Tibial artery (tissue), 4 donors: ENCODE measurements at regions not wholly inside any gene's neighbourhood (a gene's known extent, or its start where the extent isn't known, plus 50 kb on each side); places are given as distances from the start of the nearest gene placed in this dataset.
"Not testable (repeated sequence)": the region's sequence is repeated elsewhere in the genome, so short reads cannot be mapped to it uniquely, and the experiment has no call there.

Source experiments
- DNase-seq, 2 donors: peaks; one replicate each; pipeline ENCODE4 v3.0.0-alpha.2; 2019
- H3K27ac ChIP-seq, 2 donors: fragments of 200-600 bp; sonication (generic) in 1 of 2; 1 replicate in 1 of 2; 2 replicates in 1 of 2; pipeline ENCODE4 v1.5.1; 2018 to 2019; ENCODE audit warnings: mild to moderate bottlenecking in 1 of 2
- H3K27me3 ChIP-seq, 2 donors: fragments of 200-600 bp; sonication (generic) in 1 of 2; one replicate each; pipeline versions ENCODE4 v1.5.1 to v1.6.0; 2016 to 2019
- H3K36me3 ChIP-seq, 3 donors: fragments of 200-600 bp; sonication (generic) in 2 of 3; one replicate each; pipeline ENCODE4 v1.5.1; 2016 to 2019; ENCODE audit warnings: mild to moderate bottlenecking in 2 of 3
- H3K4me1 ChIP-seq, 4 donors: fragments of 200-600 bp; sonication (generic) in 2 of 4; 1 replicate in 3 of 4; 2 replicates in 1 of 4; pipeline ENCODE4 v1.5.1; 2016 to 2019
- H3K4me3 ChIP-seq, 2 donors: fragments of 200-600 bp; sonication (generic) in 1 of 2; 1 replicate in 1 of 2; 2 replicates in 1 of 2; pipeline ENCODE4 v1.5.1; 2018 to 2019; ENCODE audit warnings: mild to moderate bottlenecking in 2 of 2
- H3K9me3 ChIP-seq, 3 donors: fragments of 200-600 bp; sonication (generic) in 1 of 3; one replicate each; pipeline ENCODE4 v1.5.1; 2016 to 2019
- intact Hi-C: fragments of 100-400 bp; cut with DNase I; formaldehyde crosslinking; loops from one replicate; pipeline ENCODE4 v1.15.0; 2023; ENCODE audit warnings: low total_unique reads

DNA sequence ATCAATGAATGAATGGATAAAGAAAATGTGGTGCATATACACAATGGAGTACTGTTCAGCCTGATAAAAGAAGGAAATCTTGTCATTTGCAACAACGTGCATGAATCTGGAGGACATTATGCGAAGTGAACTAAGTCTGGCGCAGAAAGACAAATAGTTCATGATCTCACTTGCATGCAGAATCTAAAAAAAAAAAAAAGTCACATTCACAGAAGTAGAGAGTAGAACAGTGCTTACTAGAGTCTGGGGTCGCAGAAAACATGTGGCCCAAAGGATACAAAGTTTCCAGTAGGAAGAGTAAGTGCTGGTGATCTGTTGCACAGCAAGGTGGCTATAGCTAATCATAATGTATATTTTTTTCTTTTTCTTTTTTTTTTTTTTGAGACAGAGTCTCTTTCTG, 167.3 kb downstream of the CRLF3 start:
- H3K36me3 ChIP-seq, H3K4me1 ChIP-seq, intact Hi-C loops, H3K9me3 ChIP-seq, DNase-seq, H3K4me3 ChIP-seq, H3K27me3 ChIP-seq, H3K27ac ChIP-seq: not testable (repeated sequence)

DNA sequence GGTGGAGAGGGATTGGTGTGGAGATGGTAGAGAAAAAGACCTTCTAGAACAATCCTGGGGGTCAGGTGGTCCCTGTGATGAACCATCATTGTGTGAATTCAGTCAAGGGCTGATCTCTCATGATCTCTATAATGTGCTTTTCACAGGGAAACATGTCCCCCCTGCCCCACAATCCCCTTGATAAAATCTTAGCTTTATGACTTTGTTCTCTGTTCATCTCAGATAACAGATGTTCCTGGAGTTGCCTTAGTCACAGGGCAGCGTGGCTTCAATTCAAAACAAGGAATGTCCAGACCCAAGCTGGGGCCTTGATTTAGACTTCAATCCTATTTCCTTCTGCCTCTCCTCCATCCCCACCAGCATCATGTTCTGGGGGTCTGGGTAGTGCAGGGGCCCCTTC, 171.5 kb downstream of the CRLF3 start:
- H3K36me3 ChIP-seq, DNase-seq, H3K27me3 ChIP-seq, H3K9me3 ChIP-seq, intact Hi-C loops, H3K4me3 ChIP-seq, H3K27ac ChIP-seq, H3K4me1 ChIP-seq: not testable (repeated sequence)

DNA sequence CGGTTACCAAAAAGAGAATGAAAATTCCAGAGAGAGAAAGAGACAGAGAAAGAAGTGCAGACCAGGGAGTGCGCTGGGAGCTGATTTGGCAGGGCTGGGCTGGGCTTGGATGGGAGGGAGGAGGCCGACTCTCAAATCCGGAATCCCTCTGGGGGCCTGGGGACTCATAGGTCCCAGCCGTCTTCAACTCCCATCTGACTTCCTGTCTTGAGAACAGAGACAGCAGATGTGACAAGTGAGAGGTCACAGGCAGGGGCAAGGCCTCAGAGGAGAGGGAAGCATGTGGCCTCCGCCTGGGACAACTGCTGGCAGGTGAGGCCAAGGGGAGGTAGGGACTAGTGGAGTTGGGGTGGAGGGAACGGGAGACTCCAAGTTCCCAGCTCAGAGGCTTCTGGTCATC, 172.9 kb downstream of the GOSR1 start:
- intact Hi-C loops, DNase-seq, H3K27ac ChIP-seq, H3K36me3 ChIP-seq, H3K4me3 ChIP-seq, H3K9me3 ChIP-seq, H3K4me1 ChIP-seq: not testable (repeated sequence)
- H3K27me3 ChIP-seq: peaks cover 0 to 12% of the 10 kb centered on the region in 2 donors

DNA sequence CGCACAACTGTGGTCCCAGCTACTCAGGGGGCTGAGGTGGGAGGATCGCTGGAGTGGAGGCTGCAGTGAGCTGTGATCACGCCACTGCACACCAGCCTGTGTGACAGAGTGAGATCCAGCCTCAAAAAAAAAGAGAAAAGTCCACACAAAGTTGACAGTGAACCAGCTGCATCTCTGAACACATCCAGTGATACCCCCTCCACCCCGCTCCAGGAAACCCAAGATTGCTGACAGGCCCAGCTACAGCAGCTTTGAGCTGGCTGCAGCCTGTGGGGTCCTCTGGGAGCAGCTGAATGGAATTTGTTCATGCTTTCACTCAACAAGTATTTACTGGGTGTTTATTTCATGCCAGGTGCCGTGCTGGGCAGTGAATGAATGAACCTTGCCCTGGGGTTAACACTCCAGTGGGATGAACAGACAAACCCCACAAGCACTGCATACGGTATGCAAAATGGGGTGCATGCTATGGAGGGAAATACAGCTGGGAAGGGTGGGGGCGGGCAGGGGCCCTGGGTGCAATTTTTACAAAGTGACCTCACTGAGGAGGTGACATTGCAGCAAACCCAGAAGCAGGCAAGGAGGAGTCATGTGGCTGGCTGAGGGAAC, 170.9 kb downstream of the GOSR1 start:
- intact Hi-C loops, H3K36me3 ChIP-seq, H3K9me3 ChIP-seq, DNase-seq, H3K4me1 ChIP-seq, H3K4me3 ChIP-seq, H3K27ac ChIP-seq: not testable (repeated sequence)
- H3K27me3 ChIP-seq: peaks cover 0 to 12% of the 10 kb centered on the region in 2 donors

DNA sequence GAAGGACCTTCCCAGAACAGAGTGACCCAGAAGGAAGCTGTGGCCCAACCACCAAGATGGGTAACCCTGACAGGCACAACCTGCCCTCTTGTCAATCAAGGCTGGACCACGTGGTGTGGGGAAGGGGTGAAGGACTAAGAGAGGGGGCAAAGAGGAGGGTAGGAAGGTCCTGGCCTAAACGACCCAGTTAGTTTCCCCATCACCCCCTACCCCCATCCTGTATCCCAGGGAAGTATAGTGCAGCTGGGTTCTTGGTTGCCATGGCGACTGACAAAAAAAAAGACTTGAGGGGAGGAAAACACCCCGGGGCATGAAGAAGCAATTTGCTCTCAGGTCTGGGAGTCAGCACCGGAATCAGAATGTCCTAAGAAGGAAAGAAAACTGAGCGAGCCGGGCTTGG, 168.7 kb downstream of the GOSR1 start:
- intact Hi-C loops, H3K4me1 ChIP-seq, H3K27ac ChIP-seq, H3K36me3 ChIP-seq, H3K4me3 ChIP-seq, H3K9me3 ChIP-seq, DNase-seq: not testable (repeated sequence)
- H3K27me3 ChIP-seq: peaks cover 0 to 12% of the 10 kb centered on the region in 2 donors

DNA sequence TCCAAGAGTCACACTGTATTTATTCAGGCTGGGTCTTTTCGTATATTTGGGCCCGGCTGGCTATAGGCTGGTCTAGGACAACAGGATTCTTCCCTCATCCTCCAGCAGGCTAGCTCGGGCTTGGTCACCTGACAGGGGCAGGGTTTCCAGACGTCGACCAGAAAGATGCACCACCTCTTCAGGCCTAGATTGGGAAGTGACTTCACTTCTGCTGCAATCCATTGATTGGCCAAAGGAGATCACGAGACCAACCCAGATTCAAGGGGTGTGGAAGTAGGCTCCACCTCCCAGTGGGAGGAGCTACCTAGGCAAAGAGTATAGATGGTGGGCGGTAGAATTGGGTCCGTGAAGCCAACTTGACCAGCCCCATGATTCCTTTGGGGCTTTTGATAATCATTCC, 167.5 kb downstream of the GOSR1 start:
- H3K4me1 ChIP-seq, H3K27ac ChIP-seq, H3K9me3 ChIP-seq, DNase-seq, H3K36me3 ChIP-seq, intact Hi-C loops, H3K4me3 ChIP-seq: not testable (repeated sequence)
- H3K27me3 ChIP-seq: peaks cover 0 to 12% of the 10 kb centered on the region in 2 donors

DNA sequence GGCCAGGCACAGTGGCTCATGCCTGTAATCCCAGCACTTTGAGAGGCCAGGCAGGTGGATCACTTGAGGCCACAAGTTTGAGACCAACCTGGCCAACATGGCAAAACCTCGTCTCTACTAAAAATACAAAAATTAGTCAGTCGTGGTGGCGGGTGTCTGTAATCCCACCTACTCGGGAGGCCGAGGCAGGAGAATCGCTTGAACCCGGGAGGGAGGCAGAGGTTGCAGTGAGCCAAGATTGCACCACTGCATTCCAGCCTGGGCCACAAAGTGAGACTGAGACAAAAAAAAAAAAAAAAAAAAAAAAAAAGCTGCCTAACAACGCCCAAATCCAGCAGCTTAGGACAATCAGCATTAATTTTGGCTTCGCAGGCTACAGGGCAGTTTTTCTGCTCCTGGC, 167.1 kb downstream of the GOSR1 start:
- DNase-seq, intact Hi-C loops, H3K36me3 ChIP-seq, H3K4me3 ChIP-seq, H3K4me1 ChIP-seq, H3K9me3 ChIP-seq, H3K27ac ChIP-seq: not testable (repeated sequence)
- peaks cover 0 to 12% of the 10 kb centered on the region in 2 donors for H3K27me3 ChIP-seq

DNA sequence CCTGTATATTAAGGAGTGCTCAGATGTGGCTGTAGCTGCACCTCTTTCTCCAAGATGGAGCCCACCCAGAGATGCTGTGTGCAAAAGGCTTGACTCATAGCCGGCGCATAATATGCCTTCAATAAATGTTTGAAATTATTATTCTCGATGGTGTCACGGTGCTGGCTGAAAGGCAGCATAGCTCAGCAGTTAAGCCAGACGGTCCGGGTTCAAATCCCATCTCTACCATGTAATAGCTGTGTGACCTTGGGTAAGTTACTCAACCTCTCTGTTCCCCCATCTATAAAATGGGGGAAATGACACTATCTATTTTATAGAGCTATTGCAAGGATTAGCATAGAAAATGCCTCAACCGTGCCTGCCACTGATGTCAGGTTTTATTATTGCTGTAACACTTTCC, 164.2 kb downstream of the GOSR1 start:
- DNase-seq, intact Hi-C loops, H3K9me3 ChIP-seq, H3K36me3 ChIP-seq, H3K27me3 ChIP-seq, H3K4me3 ChIP-seq, H3K4me1 ChIP-seq, H3K27ac ChIP-seq: not testable (repeated sequence)

DNA sequence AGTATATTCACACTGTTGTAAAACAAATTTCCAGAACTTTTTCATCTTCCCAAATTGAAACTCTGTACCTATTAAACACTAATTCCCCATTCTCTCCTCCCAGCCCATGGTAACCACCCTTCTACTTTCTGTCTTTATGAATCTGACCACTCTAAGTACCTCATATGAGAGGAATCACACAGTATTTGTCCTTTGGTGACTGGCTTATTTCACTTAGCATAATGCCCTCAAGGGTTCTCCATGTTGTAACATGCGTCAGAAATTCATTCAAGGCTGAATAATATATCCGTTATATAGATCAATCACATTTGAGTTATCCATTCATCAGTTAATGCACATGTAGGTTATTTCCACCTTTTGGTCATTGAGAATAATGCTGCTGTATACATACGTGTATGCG, 162.2 kb downstream of the GOSR1 start:
- H3K9me3 ChIP-seq, H3K27ac ChIP-seq, H3K36me3 ChIP-seq, intact Hi-C loops, H3K4me1 ChIP-seq, DNase-seq, H3K27me3 ChIP-seq, H3K4me3 ChIP-seq: not testable (repeated sequence)

DNA sequence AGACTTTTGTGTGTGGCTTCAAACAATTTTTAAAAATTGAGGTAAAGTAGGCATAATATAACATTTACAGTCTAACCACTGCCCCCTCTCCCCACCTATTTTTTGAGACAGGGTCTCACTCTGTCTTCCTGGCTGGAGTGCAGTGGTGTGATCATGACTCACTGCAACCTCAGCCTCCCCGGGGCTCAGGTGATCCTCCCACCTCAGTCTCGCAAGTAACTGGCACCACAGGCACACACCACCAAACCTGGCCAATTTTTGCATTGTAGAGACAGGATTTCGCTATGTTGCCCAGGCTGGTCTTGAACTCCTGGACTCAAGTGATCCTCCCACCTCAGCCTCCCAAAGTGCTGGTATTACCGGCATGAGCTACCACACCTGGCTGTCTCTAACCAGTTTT, 161.8 kb downstream of the GOSR1 start:
- intact Hi-C loops, H3K9me3 ChIP-seq, H3K4me1 ChIP-seq, DNase-seq, H3K27me3 ChIP-seq, H3K36me3 ChIP-seq, H3K4me3 ChIP-seq, H3K27ac ChIP-seq: not testable (repeated sequence)

DNA sequence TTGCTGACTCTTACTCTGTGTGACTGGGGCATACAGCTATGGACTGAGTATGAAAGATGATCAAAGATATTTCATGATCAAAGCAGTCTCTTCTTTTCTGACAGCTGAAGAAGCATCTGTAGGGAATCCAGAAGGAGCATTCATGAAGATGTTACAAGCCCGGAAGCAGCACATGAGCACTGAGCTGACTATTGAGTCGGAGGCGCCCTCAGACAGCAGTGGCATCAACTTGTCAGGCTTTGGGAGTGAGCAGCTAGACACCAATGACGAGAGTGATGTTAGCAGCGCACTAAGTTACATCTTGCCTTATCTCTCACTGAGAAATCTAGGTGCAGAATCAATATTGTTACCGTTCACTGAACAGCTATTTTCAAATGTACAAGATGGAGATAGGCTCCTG, 154.4 kb downstream of the GOSR1 start:
- intact Hi-C loops, H3K9me3 ChIP-seq: not testable (repeated sequence)

DNA sequence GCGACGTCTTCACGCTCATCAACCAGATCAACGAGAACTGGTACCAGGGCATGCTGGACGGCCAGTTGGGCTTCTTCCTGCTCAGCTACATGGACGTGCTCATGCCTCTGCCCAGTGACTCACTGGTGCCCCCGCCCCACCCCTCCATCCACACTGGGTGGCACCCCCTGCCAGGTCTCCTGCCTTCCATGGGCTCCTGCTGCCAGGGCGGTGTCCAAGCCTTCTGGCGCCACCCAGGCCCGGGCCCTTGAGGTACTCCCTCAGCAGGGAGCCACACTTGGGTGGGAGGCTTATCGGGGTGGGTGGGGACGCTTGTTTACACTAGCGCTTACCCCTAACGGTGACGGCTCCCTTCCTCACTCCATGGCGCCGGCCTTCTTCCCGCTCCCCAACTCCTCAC, 148.2 kb downstream of the GOSR1 start:
- H3K4me1 ChIP-seq, H3K27me3 ChIP-seq, intact Hi-C loops, H3K9me3 ChIP-seq, H3K4me3 ChIP-seq, H3K27ac ChIP-seq, DNase-seq: not testable (repeated sequence)
- peaks cover 11 to 20% (median 14%) of the 10 kb centered on the region in 3 donors for H3K36me3 ChIP-seq

More for the DNA sequence above, 154.4 kb downstream of the GOSR1 start:
- not testable (repeated sequence) for DNase-seq, H3K27ac ChIP-seq, H3K27me3 ChIP-seq, H3K4me3 ChIP-seq, H3K4me1 ChIP-seq
- peaks cover 0 to 17% (median 11%) of the 10 kb centered on the region in 3 donors for H3K36me3 ChIP-seq

DNA sequence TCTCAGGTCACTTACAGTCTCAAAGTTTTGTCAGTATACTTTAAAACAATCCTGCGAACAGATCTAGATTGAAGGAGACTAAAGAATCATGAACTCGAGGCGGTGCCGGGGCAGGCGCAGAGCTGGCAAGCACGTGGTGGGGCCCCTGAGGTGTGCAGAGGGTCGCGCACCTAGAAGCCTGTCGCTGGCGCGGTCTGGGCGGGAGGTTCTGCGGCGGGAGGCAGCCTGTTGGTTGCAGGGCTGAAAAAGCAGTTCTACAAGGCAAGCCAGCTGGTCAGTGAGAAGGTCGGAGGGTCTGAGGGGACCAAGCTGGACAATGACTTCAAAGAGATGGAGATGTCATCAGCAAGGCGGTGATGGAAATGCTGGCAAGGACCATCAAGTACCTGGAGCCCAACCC, 147.0 kb downstream of the GOSR1 start:
- H3K27me3 ChIP-seq, H3K4me1 ChIP-seq, intact Hi-C loops, DNase-seq, H3K27ac ChIP-seq, H3K4me3 ChIP-seq, H3K9me3 ChIP-seq: not testable (repeated sequence)
- peaks cover 11 to 20% (median 14%) of the 10 kb centered on the region in 3 donors for H3K36me3 ChIP-seq

DNA sequence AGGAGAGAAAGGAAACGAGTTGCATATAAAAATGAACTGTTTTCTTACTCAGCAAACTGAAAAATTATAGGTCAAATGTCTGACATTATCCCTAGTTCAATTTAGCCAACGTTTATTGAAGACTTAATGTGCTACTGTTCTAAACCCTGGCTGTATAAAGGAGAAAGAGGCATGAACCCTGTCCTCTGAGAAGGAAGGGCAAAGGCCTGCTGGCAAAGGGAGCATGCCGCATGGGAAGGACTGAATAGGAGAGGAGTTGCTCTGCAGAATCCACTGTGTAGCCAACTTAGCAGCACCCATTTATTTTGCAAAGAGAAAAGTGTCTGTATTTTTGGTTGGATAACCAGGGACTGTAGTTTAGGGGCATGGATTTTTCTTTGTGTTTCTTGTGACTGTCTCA, 132.5 kb downstream of the GOSR1 start:
- H3K9me3 ChIP-seq, H3K4me3 ChIP-seq, H3K4me1 ChIP-seq, intact Hi-C loops, H3K27me3 ChIP-seq, H3K27ac ChIP-seq, DNase-seq: not testable (repeated sequence)
- peaks cover 7 to 12% (median 9%) of the 10 kb centered on the region in 3 donors for H3K36me3 ChIP-seq
